ENCODE measurements at regions not wholly inside any gene's neighbourhood (a gene's known extent, or its start where the extent isn't known, plus 50 kb on each side); places are given as distances from the start of the nearest gene placed in this dataset.
"Not testable (repeated sequence)": the region's sequence is repeated elsewhere in the genome, so short reads cannot be mapped to it uniquely, and the experiment has no call there.

DNA sequence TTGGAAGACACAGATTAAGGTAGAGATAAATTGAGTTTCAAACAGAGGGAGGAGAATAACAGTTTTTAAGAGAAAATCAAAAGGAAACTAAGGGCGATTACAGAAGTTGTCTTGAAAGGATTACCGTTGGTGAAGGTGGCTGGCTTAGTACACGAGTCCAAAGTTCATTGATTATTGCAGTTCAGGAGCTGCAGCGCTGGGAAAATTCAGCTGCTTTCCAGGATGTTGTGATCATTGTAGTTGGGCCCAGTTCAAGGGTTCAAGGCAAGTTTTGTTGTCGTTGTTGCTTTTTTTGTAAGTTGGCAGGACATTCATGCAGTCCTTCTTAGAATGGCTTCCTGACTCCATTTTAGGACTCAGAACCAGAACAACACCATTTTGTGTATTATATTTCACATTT is 461.7 kb downstream of the RAPGEF2 start:
- Histone ChIP-seq H3K27ac (ENCODE audit: low read depth in 1 of 2, low read length in 2 of 2) (no peak overlapping the region), H3K9me3 (ENCODE audit: control insufficient read depth, low read length) (no peaks in the 10 kb centered on the region), H3K36me3 (ENCODE audit: control insufficient read depth in 1 of 2, insufficient read depth in 2 of 2, low read length in 1 of 2) (no peaks in the 10 kb centered on the region), H3K4me3 (ENCODE audit: low read length in 2 of 2) (no peak overlapping the region), H3K27me3 (ENCODE audit: control insufficient read depth in 1 of 2, insufficient read depth in 2 of 2, low read length in 1 of 2) (no peaks in the 10 kb centered on the region), H3K4me1 (ENCODE audit: control insufficient read depth in 1 of 2, insufficient read depth in 2 of 2, low read length in 2 of 2) (no peaks in the 10 kb centered on the region)
- intact Hi-C loops (cut with DNase I) = no loop called here
- 88 to 92% methylated on average over 5 of the region's 5 CpGs for WGBS, 2 donors
- no peak for ATAC-seq (ENCODE audit: low FRiP score)
- no peak for DNase-seq

DNA sequence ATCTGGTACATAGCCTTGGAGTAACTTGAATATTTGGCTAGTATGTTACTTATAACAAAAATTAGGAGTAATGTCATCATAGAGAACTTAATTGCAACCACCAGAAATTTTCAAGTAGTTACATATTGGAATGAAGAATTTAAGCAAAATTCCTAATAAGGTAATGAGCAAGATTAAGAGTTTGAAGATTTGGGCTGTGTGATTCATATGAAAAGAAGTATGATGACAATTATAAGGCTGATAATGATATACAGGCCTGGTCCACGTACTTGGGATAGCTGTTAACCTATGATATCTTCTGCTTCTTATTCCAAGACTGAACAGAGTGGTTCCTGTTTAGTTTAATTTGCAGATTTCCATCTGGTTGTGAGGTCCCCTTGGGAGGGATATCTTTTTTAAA is 463.9 kb downstream of the RAPGEF2 start:
- Histone ChIP-seq H3K4me3 (ENCODE audit: low read length in 2 of 2) (no peak overlapping the region), H3K27me3 (ENCODE audit: control insufficient read depth in 1 of 2, insufficient read depth in 2 of 2, low read length in 1 of 2) (no peaks in the 10 kb centered on the region), H3K9me3 (ENCODE audit: control insufficient read depth, low read length) (no peaks in the 10 kb centered on the region), H3K27ac (ENCODE audit: low read depth in 1 of 2, low read length in 2 of 2) (no peak overlapping the region), H3K36me3 (ENCODE audit: control insufficient read depth in 1 of 2, insufficient read depth in 2 of 2, low read length in 1 of 2) (no peaks in the 10 kb centered on the region), H3K4me1 (ENCODE audit: control insufficient read depth in 1 of 2, insufficient read depth in 2 of 2, low read length in 2 of 2) (no peaks in the 10 kb centered on the region)
- intact Hi-C loops (cut with DNase I) = no loop called here
- 32 to 33% methylated on average over 1 of the region's 1 CpG for WGBS, 2 donors
- ATAC-seq (ENCODE audit: low FRiP score) (no peak), DNase-seq (no peak)

DNA sequence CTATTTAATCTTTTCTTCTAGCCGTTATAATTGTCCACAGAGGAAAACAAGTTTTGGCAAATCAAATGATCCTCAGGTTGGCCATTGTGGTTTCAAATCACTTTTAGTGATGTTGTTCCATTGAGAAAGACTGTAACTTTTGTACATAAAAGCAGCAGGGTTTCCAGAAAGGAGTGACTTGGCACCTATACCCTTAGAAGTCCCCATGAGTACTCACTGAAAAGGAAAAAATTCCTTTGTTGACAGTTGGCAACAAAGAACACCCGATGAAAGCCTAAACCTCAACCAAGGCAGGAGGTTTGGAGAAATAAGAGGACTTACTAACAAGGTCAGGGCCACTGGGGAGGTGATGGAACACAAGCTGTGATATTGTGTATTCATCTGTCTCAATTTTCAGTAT is 474.4 kb downstream of the RAPGEF2 start:
- Histone ChIP-seq H3K36me3 (ENCODE audit: control insufficient read depth in 1 of 2, insufficient read depth in 2 of 2, low read length in 1 of 2) (no peaks in the 10 kb centered on the region), H3K4me3 (ENCODE audit: low read length in 2 of 2) (no peak overlapping the region), H3K27me3 (ENCODE audit: control insufficient read depth in 1 of 2, insufficient read depth in 2 of 2, low read length in 1 of 2) (no peaks in the 10 kb centered on the region), H3K4me1 (ENCODE audit: control insufficient read depth in 1 of 2, insufficient read depth in 2 of 2, low read length in 2 of 2) (no peaks in the 10 kb centered on the region), H3K9me3 (ENCODE audit: control insufficient read depth, low read length) (no peaks in the 10 kb centered on the region), H3K27ac (ENCODE audit: low read depth in 1 of 2, low read length in 2 of 2) (no peak overlapping the region)
- DNase-seq (no peak), ATAC-seq (ENCODE audit: low FRiP score) (no peak)
- intact Hi-C loops (cut with DNase I) = no loop called here
- WGBS, 2 donors = 83% methylated on average over 2 of the region's 2 CpGs

DNA sequence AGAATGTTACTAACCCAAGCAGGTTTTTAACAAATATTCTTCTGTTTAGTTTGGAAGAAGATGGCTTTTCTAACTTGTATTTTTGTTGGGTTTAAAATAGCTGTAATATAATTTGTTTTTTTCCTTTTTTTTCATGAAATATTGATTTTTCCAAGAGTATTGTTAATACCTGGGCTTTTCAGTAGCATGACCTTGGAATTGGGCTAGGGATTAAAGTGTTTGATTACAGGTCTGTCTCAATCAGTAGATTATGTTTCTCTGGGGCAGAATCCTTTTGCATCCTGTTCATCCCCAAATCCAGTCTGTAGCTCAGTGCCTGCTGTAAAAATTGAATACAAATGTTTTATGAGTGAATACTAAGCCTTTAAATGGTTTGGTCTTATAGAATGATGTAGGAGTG is 479.8 kb downstream of the RAPGEF2 start:
- Histone ChIP-seq H3K27me3 (ENCODE audit: control insufficient read depth in 1 of 2, insufficient read depth in 2 of 2, low read length in 1 of 2) (no peaks in the 10 kb centered on the region), H3K4me1 (ENCODE audit: control insufficient read depth in 1 of 2, insufficient read depth in 2 of 2, low read length in 2 of 2) (no peaks in the 10 kb centered on the region), H3K27ac (ENCODE audit: low read depth in 1 of 2, low read length in 2 of 2) (no peak overlapping the region), H3K36me3 (ENCODE audit: control insufficient read depth in 1 of 2, insufficient read depth in 2 of 2, low read length in 1 of 2) (no peaks in the 10 kb centered on the region), H3K4me3 (ENCODE audit: low read length in 2 of 2) (no peak overlapping the region), H3K9me3 (ENCODE audit: control insufficient read depth, low read length) (peaks cover 1% of the 10 kb centered on the region)
- DNase-seq = no peak
- intact Hi-C loops (cut with DNase I) = no loop called here
- no peak for ATAC-seq (ENCODE audit: low FRiP score)

DNA sequence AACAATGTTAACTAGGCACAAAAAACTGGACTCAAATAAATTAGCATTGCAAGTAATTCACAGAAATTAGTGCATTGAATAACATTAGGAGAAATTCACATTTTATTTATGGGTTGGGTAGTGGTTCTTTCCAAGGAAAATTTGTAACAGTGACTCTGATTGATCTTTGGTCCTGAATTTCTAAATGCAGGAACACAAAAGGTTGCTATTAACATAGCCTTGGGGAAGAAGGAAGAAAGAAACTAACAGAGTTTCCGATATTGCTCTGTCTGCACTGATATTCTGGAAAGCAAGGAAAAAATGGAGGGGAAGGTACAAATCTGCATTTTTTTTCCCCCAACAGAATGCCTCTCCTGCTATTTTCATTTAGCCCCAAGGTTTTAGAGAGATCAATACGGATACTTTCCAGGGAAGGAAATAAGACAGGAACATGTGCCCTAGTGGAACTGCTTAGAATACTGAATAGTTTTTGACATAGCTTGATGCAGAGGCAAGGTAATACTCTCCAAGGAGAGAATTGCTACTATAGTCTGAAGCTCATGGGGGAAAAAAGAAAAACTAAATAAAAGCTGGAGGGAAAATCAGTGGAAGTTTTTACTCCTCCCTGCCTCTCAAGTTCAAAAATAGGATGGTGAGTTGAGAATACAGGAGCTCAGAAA is 490.1 kb downstream of the RAPGEF2 start:
- Histone ChIP-seq H3K9me3 (ENCODE audit: control insufficient read depth, low read length) (no peaks in the 10 kb centered on the region), H3K27me3 (ENCODE audit: control insufficient read depth in 1 of 2, insufficient read depth in 2 of 2, low read length in 1 of 2) (no peaks in the 10 kb centered on the region), H3K27ac (ENCODE audit: low read depth in 1 of 2, low read length in 2 of 2) (no peak overlapping the region), H3K4me1 (ENCODE audit: control insufficient read depth in 1 of 2, insufficient read depth in 2 of 2, low read length in 2 of 2) (no peaks in the 10 kb centered on the region), H3K4me3 (ENCODE audit: low read length in 2 of 2) (no peak overlapping the region), H3K36me3 (ENCODE audit: control insufficient read depth in 1 of 2, insufficient read depth in 2 of 2, low read length in 1 of 2) (no peaks in the 10 kb centered on the region)
- DNase-seq (no peak), ATAC-seq (ENCODE audit: low FRiP score) (no peak)
- intact Hi-C loops (cut with DNase I) = no loop called here
- whole genome bisulfite sequencing, 2 donors = 57 to 63% methylated on average over 2 of the region's 2 CpGs

DNA sequence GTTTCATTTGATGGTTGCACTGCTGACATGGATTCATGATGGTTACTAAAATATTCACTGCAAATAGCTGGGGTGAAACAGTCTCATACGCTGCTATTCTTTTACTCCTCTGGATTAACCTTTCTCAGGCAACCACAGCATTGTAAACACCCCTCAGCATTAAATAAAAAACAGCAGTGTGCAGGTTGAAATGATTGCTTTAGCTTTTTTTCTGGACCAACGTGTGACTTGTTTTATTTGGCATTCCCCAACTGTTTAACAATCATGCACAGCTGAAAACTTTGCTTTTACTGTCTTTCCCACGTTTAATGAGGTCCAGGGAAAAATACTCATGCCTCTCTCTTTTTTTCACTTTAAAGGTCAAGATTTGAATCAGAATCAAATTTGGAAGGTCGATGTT is 490.8 kb downstream of the RAPGEF2 start:
- H3K36me3 ChIP-seq (ENCODE audit: control insufficient read depth in 1 of 2, insufficient read depth in 2 of 2, low read length in 1 of 2) = no peaks in the 10 kb centered on the region
- ATAC-seq (ENCODE audit: low FRiP score) = no peak
- H3K27me3 ChIP-seq (ENCODE audit: control insufficient read depth in 1 of 2, insufficient read depth in 2 of 2, low read length in 1 of 2) = no peaks in the 10 kb centered on the region
- no peak overlapping the region for H3K27ac ChIP-seq (ENCODE audit: low read depth in 1 of 2, low read length in 2 of 2)
- no peak for DNase-seq
- 16 to 23% methylated on average over 4 of the region's 4 CpGs for WGBS, 2 donors
- intact Hi-C loops (cut with DNase I) = no loop called here
- no peak overlapping the region for H3K4me3 ChIP-seq (ENCODE audit: low read length in 2 of 2)
- no peaks in the 10 kb centered on the region for H3K9me3 ChIP-seq (ENCODE audit: control insufficient read depth, low read length)
- no peaks in the 10 kb centered on the region for H3K4me1 ChIP-seq (ENCODE audit: control insufficient read depth in 1 of 2, insufficient read depth in 2 of 2, low read length in 2 of 2)

DNA sequence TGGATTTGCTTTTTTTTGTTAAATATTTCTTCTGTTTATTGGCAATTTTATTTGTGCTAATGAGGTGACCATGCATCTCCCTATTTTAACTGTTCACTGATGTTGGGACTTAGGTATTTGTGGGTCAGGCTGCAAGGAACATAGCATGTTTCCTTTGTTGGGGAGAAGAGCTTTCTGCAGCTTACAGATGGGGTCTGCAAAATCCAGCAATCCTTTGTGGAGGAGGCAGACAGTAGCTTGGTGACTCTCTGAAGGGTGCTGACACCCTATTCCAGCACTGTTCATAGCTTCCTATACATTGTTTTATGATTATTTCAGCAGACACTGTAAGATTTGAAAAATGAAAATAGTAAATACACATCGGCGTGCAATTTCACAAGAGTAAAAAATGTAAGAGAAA is 491.7 kb downstream of the RAPGEF2 start:
- no peaks in the 10 kb centered on the region for H3K36me3 ChIP-seq (ENCODE audit: control insufficient read depth in 1 of 2, insufficient read depth in 2 of 2, low read length in 1 of 2)
- no peaks in the 10 kb centered on the region for H3K27me3 ChIP-seq (ENCODE audit: control insufficient read depth in 1 of 2, insufficient read depth in 2 of 2, low read length in 1 of 2)
- no peaks in the 10 kb centered on the region for H3K9me3 ChIP-seq (ENCODE audit: control insufficient read depth, low read length)
- intact Hi-C loops (cut with DNase I) = no loop called here
- H3K4me1 ChIP-seq (ENCODE audit: control insufficient read depth in 1 of 2, insufficient read depth in 2 of 2, low read length in 2 of 2) = no peaks in the 10 kb centered on the region
- 49 to 74% methylated on average over 2 of the region's 2 CpGs for WGBS, 2 donors
- DNase-seq = no peak
- H3K4me3 ChIP-seq (ENCODE audit: low read length in 2 of 2) = no peak overlapping the region
- no peak for ATAC-seq (ENCODE audit: low FRiP score)
- H3K27ac ChIP-seq (ENCODE audit: low read depth in 1 of 2, low read length in 2 of 2) = no peak overlapping the region

DNA sequence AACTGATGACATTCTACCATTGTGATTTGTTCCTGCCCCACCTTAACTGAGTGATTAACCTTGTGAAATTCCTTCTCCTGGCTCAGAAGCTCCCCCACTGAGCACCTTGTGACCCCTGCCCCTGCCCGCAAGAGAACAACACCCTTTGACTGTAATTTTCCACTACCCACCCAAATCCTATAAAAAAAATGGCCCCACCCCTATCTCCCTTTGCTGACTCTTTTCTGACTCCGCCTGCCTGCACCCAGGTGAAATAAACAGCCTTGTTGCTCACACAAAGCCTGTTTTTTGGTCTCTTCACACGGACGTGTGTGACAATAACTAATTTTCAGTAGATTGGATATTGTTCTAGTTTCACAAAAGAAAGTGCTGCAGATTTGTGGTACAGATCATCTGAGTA is 492.2 kb downstream of the RAPGEF2 start:
- H3K4me1 ChIP-seq (ENCODE audit: control insufficient read depth in 1 of 2, insufficient read depth in 2 of 2, low read length in 2 of 2); intact Hi-C loops (cut with DNase I); H3K36me3 ChIP-seq (ENCODE audit: control insufficient read depth in 1 of 2, insufficient read depth in 2 of 2, low read length in 1 of 2); H3K27me3 ChIP-seq (ENCODE audit: control insufficient read depth in 1 of 2, insufficient read depth in 2 of 2, low read length in 1 of 2); H3K4me3 ChIP-seq (ENCODE audit: low read length in 2 of 2); H3K9me3 ChIP-seq (ENCODE audit: control insufficient read depth, low read length); ATAC-seq (ENCODE audit: low FRiP score); H3K27ac ChIP-seq (ENCODE audit: low read depth in 1 of 2, low read length in 2 of 2); DNase-seq: not testable (repeated sequence)
- 71 to 91% methylated on average over 4 of the region's 4 CpGs for WGBS, 2 donors

DNA sequence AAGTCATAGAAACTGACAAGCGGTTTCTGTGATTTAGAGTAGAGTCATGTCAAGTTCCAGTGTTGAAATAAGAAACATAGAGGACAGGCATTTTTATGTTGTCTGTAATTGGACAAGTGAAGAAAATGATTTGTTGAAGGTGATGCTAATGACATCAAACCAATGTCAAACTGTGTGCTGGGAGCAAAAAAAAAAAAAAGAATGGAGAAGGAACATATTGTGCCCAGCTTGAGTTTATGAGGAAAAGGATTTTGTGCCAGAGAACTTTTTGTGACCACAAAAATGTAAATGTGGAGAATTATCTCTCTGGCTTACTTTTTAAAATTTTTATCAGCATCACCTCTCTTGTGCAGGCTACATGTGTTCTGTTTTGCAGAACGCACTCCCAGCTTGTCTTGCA is 495.7 kb downstream of the RAPGEF2 start:
- Histone ChIP-seq H3K27ac (ENCODE audit: low read depth in 1 of 2, low read length in 2 of 2) (no peak overlapping the region), H3K4me1 (ENCODE audit: control insufficient read depth in 1 of 2, insufficient read depth in 2 of 2, low read length in 2 of 2) (no peaks in the 10 kb centered on the region), H3K36me3 (ENCODE audit: control insufficient read depth in 1 of 2, insufficient read depth in 2 of 2, low read length in 1 of 2) (no peaks in the 10 kb centered on the region), H3K27me3 (ENCODE audit: control insufficient read depth in 1 of 2, insufficient read depth in 2 of 2, low read length in 1 of 2) (no peaks in the 10 kb centered on the region), H3K9me3 (ENCODE audit: control insufficient read depth, low read length) (no peaks in the 10 kb centered on the region), H3K4me3 (ENCODE audit: low read length in 2 of 2) (no peak overlapping the region)
- DNase-seq = no peak
- intact Hi-C loops (cut with DNase I) = no loop called here
- no peak for ATAC-seq (ENCODE audit: low FRiP score)
- WGBS, 2 donors = 62 to 67% methylated on average over 2 of the region's 2 CpGs
